ENCODE measurements at regions not wholly inside any gene's neighbourhood (a gene's known extent, or its start where the extent isn't known, plus 50 kb on each side); places are given as distances from the start of the nearest gene placed in this dataset.

DNA sequence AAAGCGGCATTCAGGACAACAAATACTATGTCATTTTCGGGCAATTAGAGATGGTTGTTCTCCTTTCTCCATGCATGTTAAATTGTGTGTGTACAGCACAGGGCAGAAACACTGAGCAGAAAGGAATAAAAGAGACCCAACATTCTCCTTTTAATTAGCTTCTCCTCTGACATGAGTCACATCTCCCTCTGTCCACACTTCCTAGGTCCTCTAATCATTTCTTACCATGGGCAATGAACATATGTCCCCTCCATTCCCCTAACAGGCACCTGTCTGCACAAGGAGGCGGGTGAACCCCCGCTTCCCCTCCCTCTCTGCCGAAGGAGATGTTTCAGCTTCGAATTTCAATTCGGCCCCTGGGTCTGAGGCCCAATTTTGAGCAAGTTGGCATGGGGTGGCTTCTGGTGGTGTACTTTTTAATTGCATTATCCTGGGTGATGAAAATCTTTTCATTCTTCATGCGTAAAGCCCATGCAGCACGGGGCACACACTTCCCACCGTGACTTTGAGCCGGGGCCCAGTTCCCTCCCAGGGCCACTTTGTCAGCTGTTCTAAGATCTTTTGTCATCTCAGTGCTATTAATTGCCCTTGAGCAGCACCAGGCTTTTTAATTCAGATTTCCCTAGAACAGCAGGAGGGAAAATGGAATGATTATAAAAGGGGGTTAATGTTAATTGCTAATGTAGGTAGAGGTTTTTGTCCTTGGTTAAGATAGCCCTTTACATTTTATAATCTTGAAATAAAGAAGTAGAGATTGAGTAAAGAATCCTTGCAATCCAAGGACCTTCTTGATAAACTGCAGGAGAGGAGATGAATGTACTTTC is 219.5 kb upstream of the NRP1 start:
- WGBS, 2 donors, result 88 to 89% methylated on average over 11 of the region's 11 CpGs
- H3K27me3 ChIP-seq, result no peaks in the 10 kb centered on the region
- H3K4me3 ChIP-seq, result no peak overlapping the region
- no peaks in the 10 kb centered on the region for H3K36me3 ChIP-seq
- no peak for TF ChIP-seq POLR2AphosphoS5 (IDR thresholded peaks at IDR 0.05)
- TF ChIP-seq EP300 (IDR thresholded peaks at IDR 0.05), result no peak
- TF ChIP-seq, protein P1, sequence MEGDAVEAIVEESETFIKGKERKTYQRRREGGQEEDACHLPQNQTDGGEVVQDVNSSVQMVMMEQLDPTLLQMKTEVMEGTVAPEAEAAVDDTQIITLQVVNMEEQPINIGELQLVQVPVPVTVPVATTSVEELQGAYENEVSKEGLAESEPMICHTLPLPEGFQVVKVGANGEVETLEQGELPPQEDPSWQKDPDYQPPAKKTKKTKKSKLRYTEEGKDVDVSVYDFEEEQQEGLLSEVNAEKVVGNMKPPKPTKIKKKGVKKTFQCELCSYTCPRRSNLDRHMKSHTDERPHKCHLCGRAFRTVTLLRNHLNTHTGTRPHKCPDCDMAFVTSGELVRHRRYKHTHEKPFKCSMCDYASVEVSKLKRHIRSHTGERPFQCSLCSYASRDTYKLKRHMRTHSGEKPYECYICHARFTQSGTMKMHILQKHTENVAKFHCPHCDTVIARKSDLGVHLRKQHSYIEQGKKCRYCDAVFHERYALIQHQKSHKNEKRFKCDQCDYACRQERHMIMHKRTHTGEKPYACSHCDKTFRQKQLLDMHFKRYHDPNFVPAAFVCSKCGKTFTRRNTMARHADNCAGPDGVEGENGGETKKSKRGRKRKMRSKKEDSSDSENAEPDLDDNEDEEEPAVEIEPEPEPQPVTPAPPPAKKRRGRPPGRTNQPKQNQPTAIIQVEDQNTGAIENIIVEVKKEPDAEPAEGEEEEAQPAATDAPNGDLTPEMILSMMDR (IDR thresholded peaks at IDR 0.05), result no peak
- TF ChIP-seq POLR2A (IDR thresholded peaks at IDR 0.05), result no peak
- DNase-seq, result no peak
- H3K27ac ChIP-seq, result no peak overlapping the region
- H3K4me1 ChIP-seq, result peaks cover 0 to 4% (median 3%) of the 10 kb centered on the region in 4 donors
- intact Hi-C loops (cut with DNase I), result no loop called here
- H3K9me3 ChIP-seq, result no peaks in the 10 kb centered on the region

DNA sequence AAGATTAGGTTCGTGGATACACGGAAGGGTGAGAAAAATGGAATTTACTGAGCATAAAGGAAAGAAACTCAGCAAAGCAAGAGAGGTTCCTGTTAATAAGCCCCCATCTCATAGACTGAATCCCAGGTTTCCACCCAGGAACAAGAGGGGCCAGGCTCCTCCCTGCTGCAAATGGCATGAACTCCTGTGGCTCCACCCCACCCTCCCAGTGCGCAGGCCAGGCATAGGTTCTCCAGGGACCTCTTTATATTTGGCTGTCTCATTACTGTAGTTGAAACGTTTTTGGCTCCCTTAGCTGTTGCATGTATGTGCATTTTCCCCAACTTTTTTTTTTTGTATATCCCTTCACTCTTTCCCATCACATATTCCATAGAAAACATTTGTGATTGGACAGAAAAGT is 217.8 kb upstream of the NRP1 start:
- 80 to 84% methylated on average over 4 of the region's 4 CpGs for WGBS, 2 donors
- no peaks in the 10 kb centered on the region for H3K27me3 ChIP-seq
- TF ChIP-seq POLR2AphosphoS5 (IDR thresholded peaks at IDR 0.05) (no peak), POLR2A (IDR thresholded peaks at IDR 0.05) (no peak), EP300 (IDR thresholded peaks at IDR 0.05) (no peak)
- TF ChIP-seq, protein P1 (IDR thresholded peaks at IDR 0.05), result no peak
- no peaks in the 10 kb centered on the region for H3K4me1 ChIP-seq
- H3K9me3 ChIP-seq, result no peaks in the 10 kb centered on the region
- H3K27ac ChIP-seq, result no peak overlapping the region
- intact Hi-C loops (cut with DNase I), result no loop called here
- H3K36me3 ChIP-seq, result no peaks in the 10 kb centered on the region
- H3K4me3 ChIP-seq, result no peak overlapping the region
- no peak for DNase-seq

DNA sequence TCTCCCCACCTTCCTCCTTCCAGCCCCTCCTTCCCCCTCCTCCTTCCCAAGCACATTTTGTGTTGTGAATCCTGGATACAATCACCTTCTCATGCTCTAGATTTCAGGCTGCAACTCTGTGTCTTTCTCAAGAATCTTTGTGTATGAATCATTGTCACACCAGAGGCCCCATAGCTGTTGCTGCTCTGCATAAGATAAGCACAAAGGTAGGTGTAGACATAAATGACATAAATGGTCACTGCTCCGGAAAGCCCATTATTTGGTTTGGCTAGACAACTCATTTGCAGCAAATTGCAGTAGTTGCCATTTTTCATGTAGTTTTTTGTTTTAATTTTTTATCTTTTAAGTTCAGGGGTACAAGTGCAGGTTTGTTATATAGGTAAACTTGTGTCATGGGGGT is 216.3 kb upstream of the NRP1 start:
- no peaks in the 10 kb centered on the region for H3K4me1 ChIP-seq
- intact Hi-C loops (cut with DNase I), result no loop called here
- 85 to 89% methylated on average over 1 of the region's 1 CpG for WGBS, 2 donors
- H3K4me3 ChIP-seq, result no peak overlapping the region
- H3K27ac ChIP-seq, result no peak overlapping the region
- no peak for DNase-seq
- no peak for TF ChIP-seq POLR2A (IDR thresholded peaks at IDR 0.05)
- TF ChIP-seq, protein P1 (IDR thresholded peaks at IDR 0.05), result no peak
- TF ChIP-seq EP300 (IDR thresholded peaks at IDR 0.05), result no peak
- no peak for TF ChIP-seq POLR2AphosphoS5 (IDR thresholded peaks at IDR 0.05)
- H3K27me3 ChIP-seq, result no peaks in the 10 kb centered on the region
- no peaks in the 10 kb centered on the region for H3K36me3 ChIP-seq
- no peaks in the 10 kb centered on the region for H3K9me3 ChIP-seq

DNA sequence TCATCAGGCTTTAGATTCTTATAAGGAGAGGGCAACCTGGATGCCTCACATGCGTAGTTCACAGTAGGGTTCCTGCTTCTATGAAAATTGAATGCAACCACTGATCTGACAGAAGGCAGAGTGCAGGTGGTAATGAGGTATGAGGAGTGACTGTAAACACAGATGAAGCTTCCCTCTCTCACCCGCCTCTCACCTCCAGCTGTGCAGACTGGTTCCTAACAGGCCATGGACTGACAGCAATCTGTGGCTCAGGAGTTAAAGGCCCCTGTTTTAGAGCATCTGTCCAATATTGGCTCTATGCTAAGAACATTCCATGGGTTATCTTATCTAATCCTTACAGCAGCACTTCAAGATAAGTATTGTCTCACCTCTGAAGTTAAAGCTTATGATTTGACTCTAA is 213.5 kb upstream of the NRP1 start:
- DNase-seq, result no peak
- intact Hi-C loops (cut with DNase I), result no loop called here
- Histone ChIP-seq H3K27ac (no peak overlapping the region), H3K4me1 (no peaks in the 10 kb centered on the region), H3K36me3 (no peaks in the 10 kb centered on the region), H3K27me3 (no peaks in the 10 kb centered on the region), H3K4me3 (no peak overlapping the region), H3K9me3 (peaks cover 0 to 1% (median 0%) of the 10 kb centered on the region in 4 donors)
- no peak for TF ChIP-seq POLR2A (IDR thresholded peaks at IDR 0.05)
- TF ChIP-seq, protein P1 (IDR thresholded peaks at IDR 0.05), result no peak
- 84 to 91% methylated on average over 2 of the region's 2 CpGs for WGBS, 2 donors

DNA sequence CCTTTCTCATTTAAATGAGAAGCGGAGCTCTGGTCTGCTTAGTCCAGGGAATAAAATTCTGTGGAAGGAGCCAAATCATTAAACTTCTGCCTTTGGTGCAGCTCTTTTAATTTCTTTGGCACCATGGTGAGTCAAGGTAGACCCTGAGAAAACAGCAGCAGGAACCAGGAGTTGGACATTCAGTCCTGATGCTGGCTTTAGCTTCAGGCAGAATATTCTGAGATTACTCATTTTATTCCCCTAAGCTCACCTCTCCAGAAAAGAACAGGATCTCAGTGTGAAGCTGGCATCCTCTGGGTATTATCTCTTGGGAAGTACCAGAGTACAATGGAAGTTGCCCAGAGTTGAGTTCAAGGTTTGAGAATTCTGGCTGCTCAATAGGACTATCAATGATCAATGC is 211.6 kb upstream of the NRP1 start:
- Histone ChIP-seq H3K27ac (no peak overlapping the region), H3K4me1 (no peaks in the 10 kb centered on the region), H3K27me3 (no peaks in the 10 kb centered on the region), H3K4me3 (no peak overlapping the region), H3K36me3 (no peaks in the 10 kb centered on the region), H3K9me3 (peaks cover 0 to 2% (median 0%) of the 10 kb centered on the region in 4 donors)
- TF ChIP-seq, protein P1 (IDR thresholded peaks at IDR 0.05), result no peak
- no peak for TF ChIP-seq POLR2AphosphoS5 (IDR thresholded peaks at IDR 0.05)
- TF ChIP-seq EP300 (IDR thresholded peaks at IDR 0.05), result no peak
- no peak for TF ChIP-seq POLR2A (IDR thresholded peaks at IDR 0.05)
- no peak for DNase-seq
- WGBS, 2 donors, result 92 to 96% methylated on average over 1 of the region's 1 CpG
- intact Hi-C loops (cut with DNase I), result no loop called here

Measured in sigmoid colon (tissue), 6 donors.